A673 (cell line): ENCODE measurements at regions not wholly inside any gene's neighbourhood (a gene's known extent, or its start where the extent isn't known, plus 50 kb on each side); places are given as distances from the start of the nearest gene placed in this dataset.

ENCODE experiments used
- BruUV-seq: library from RNA; stranded (reverse); fragments of 400-500 nt; replicated peaks from 2 replicates; lab custom pipeline; 2021; lab: Mats Ljungman, UMichigan
- CTCF ChIA-PET: fragments of 300-600 bp; sonication (Branson Sonifier 250); formaldehyde crosslinking; loops from one replicate; lab custom pipeline; 2022; ENCODE audit warnings: antibody characterized with exemption; lab: Charles Lee
- POLR2A ChIA-PET: fragments of 300-600 bp; sonication (Branson Sonifier 250); formaldehyde crosslinking; loops from one replicate; lab custom pipeline; 2022; ENCODE audit warnings: antibody characterized with exemption; ENCODE audit not compliant: low non-redundant PET; lab: Charles Lee
- DNase-seq: peaks from one replicate; pipeline ENCODE4 v3.0.0-alpha.2; 2015; ENCODE audit warnings: low spot score
- H3K27ac ChIP-seq: fragments of 200-600 bp; sonication (generic); 2 replicates; pipeline ENCODE4 v1.5.1; 2016; ENCODE audit warnings: mixed run types, low read depth, mild to moderate bottlenecking, mixed read lengths, antibody characterized with exemption, low read length; ENCODE audit not compliant: poor library complexity, severe bottlenecking
- H3K27me3 ChIP-seq: fragments of 200-600 bp; sonication (generic); replicated peaks from 2 replicates; pipeline ENCODE4 v1.6.1; 2017; ENCODE audit warnings: mixed run types, low read depth, mild to moderate bottlenecking, mixed read lengths, antibody characterized with exemption, low read length; ENCODE audit not compliant: insufficient read depth, poor library complexity
- H3K36me3 ChIP-seq: fragments of 200-600 bp; sonication (generic); 2 replicates; pipeline ENCODE4 v1.6.1; 2016; ENCODE audit warnings: mixed run types, mild to moderate bottlenecking, mixed read lengths, antibody characterized with exemption, low read length; ENCODE audit not compliant: insufficient read depth, poor library complexity, severe bottlenecking
- H3K4me1 ChIP-seq: fragments of 200-600 bp; sonication (generic); 2 replicates; pipeline ENCODE4 v1.6.1; 2017; ENCODE audit warnings: mixed run types, mild to moderate bottlenecking, mixed read lengths, antibody characterized with exemption, low read length; ENCODE audit not compliant: insufficient read depth, poor library complexity, severe bottlenecking
- H3K4me3 ChIP-seq: fragments of 200-600 bp; sonication (generic); 2 replicates; pipeline ENCODE4 v1.5.1; 2016; ENCODE audit warnings: low read depth, mixed run types, mild to moderate bottlenecking, mixed read lengths, low read length; ENCODE audit not compliant: poor library complexity, severe bottlenecking
- H3K9me3 ChIP-seq: fragments of 200-600 bp; sonication (generic); 2 replicates; pipeline ENCODE4 v1.6.1; 2016; ENCODE audit warnings: mixed run types, low read depth, mild to moderate bottlenecking, mixed read lengths, antibody characterized with exemption, low read length; ENCODE audit not compliant: poor library complexity, severe bottlenecking
- CTCF ChIP-seq: fragments of 300-800, 200-600 bp; sonication (generic); conservative IDR thresholded peaks from 2 replicates; pipeline ENCODE4 v1.5.1; 2017; ENCODE audit warnings: low read depth, mild to moderate bottlenecking, antibody characterized with exemption, low read length, moderate library complexity, mixed read lengths
- EZH2 ChIP-seq: fragments of 200-600 bp; sonication (generic); IDR thresholded peaks from 2 replicates; pipeline ENCODE4 v1.6.1; 2017; ENCODE audit warnings: borderline replicate concordance, low read depth, mild to moderate bottlenecking, mixed read lengths, antibody characterized with exemption, low read length; ENCODE audit not compliant: poor library complexity, severe bottlenecking
- intact Hi-C: fragments of 100-400 bp; cut with micrococcal nuclease; formaldehyde crosslinking; loops from one replicate; pipeline ENCODE4 v1.10.0; 2022; ENCODE audit not compliant: unreplicated experiment

DNA sequence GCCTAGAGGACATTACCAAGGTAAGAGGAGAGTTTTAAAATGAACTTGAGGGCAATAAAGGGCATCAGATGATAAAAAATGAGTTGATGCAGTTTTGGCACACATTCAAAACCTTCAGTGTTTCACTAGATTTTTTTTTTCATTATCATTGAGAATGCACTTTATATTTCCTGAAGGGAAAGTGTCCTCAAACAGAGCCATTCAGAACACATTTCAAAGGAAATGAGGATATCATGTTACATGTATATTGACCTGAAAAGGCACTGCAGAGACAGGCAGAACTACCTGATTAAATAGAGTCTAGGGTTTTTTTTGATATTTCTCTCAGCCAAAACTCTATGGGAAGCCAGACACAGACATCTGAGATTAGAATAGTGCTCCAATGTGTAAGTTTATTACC is 454.0 kb downstream of the NEBL start:
- no peak for TF ChIP-seq EZH2
- TF ChIP-seq CTCF = no peak
- POLR2A ChIA-PET = no interaction called here
- Histone ChIP-seq H3K36me3 (no peaks in the 10 kb centered on the region), H3K9me3 (no peaks in the 10 kb centered on the region), H3K4me1 (peaks cover 24% of the 10 kb centered on the region), H3K4me3 (no peak overlapping the region), H3K27me3 (no peaks in the 10 kb centered on the region), H3K27ac (peak overlapping the region; percentile 5)
- peak; percentile 85 for DNase-seq
- intact Hi-C loops = no loop called here
- CTCF ChIA-PET = no interaction called here
- BruUV-seq = no TSS peak

DNA sequence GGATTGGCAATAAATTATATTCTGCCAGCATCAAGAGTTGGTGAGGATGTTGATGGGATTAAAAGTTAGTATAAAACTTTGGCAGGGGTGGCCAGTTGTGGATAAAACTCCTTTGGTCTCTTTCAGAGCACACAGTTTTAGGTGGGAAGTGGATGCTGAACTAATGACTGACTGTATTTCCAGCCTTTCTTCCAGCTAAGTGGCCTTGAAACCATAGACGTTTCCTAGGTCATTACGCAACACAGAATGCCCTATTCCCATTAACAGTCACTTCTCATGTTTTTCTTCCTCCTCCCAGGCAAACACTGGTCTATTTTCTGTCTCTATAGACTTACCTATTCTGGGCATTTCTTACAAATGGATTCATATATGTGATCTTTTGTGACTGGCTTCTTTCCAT is 467.4 kb downstream of the NEBL start:
- ChIA-PET CTCF (no interaction called here), POLR2A (no interaction called here)
- no peak for DNase-seq
- no peak overlapping the region for H3K4me3 ChIP-seq
- BruUV-seq = no TSS peak
- intact Hi-C loops = no loop called here
- no peaks in the 10 kb centered on the region for H3K36me3 ChIP-seq
- no peak overlapping the region for H3K27ac ChIP-seq
- no peaks in the 10 kb centered on the region for H3K4me1 ChIP-seq
- H3K27me3 ChIP-seq = no peaks in the 10 kb centered on the region
- no peak for TF ChIP-seq EZH2
- no peak for TF ChIP-seq CTCF
- peaks cover 10% of the 10 kb centered on the region for H3K9me3 ChIP-seq

- peaks cover 10% of the 10 kb centered on the region for H3K9me3 ChIP-seq
- no peak overlapping the region for H3K4me3 ChIP-seq
- BruUV-seq = no TSS peak
- H3K27me3 ChIP-seq = no peaks in the 10 kb centered on the region
- no peak overlapping the region for H3K27ac ChIP-seq
- intact Hi-C loops = no loop called here
- ChIA-PET POLR2A (no interaction called here), CTCF (no interaction called here)
- no peak for DNase-seq
- TF ChIP-seq EZH2 = no peak
- no peak for TF ChIP-seq CTCF
- H3K4me1 ChIP-seq = no peaks in the 10 kb centered on the region
- no peaks in the 10 kb centered on the region for H3K36me3 ChIP-seq
These were observed 469.3 kb downstream of the NEBL start for GRCh38 chr10:20427821-20428220.
